ENCODE measurements at regions not wholly inside any gene's neighbourhood (a gene's known extent, or its start where the extent isn't known, plus 50 kb on each side); places are given as distances from the start of the nearest gene placed in this dataset.
"Not testable (repeated sequence)": the region's sequence is repeated elsewhere in the genome, so short reads cannot be mapped to it uniquely, and the experiment has no call there.

GRCh38 chr6:6758915-6759654 is 170.6 kb downstream of the LY86 start:
- H3K9me3 ChIP-seq (ENCODE audit: control insufficient read depth in 2 of 2, insufficient read depth in 1 of 2, low read depth in 1 of 2, low read length in 1 of 2), result no peaks in the 10 kb centered on the region
- peak in 1 of 2 donors; percentile 71 for DNase-seq
- peak overlapping the region in 2 of 3 donors; percentile 1 to 45 for H3K27ac ChIP-seq (ENCODE audit: low read depth in 1 of 3, low read length in 2 of 3)
- H3K4me3 ChIP-seq (ENCODE audit: low read depth in 1 of 3, low read length in 3 of 3), result no peak overlapping the region
- no peaks in the 10 kb centered on the region for H3K27me3 ChIP-seq (ENCODE audit: control insufficient read depth in 3 of 3, insufficient read depth in 3 of 3, low read length in 3 of 3)
- H3K36me3 ChIP-seq (ENCODE audit: control insufficient read depth in 3 of 3, insufficient read depth in 2 of 3, low read depth in 1 of 3, low read length in 3 of 3), result no peaks in the 10 kb centered on the region
- WGBS, 3 donors, result 41 to 65% (median 57%) methylated on average over 22 of the region's 22 CpGs
- peaks cover 0 to 9% (median 0%) of the 10 kb centered on the region in 3 donors for H3K4me1 ChIP-seq (ENCODE audit: control insufficient read depth in 3 of 3, insufficient read depth in 2 of 3, low read depth in 1 of 3, low read length in 2 of 3)
- no peak for FAIRE-seq

GRCh38 chr6:6760002-6760401 is 171.5 kb downstream of the LY86 start:
- 84 to 89% (median 86%) methylated on average over 3 of the region's 3 CpGs for WGBS, 3 donors

GRCh38 chr6:6762566-6762965 is 174.0 kb downstream of the LY86 start:
- 95 to 100% (median 97%) methylated on average over 20 to 27 of the region's 27 CpGs for WGBS, 3 donors

More at GRCh38 chr6:6760002-6760401, 171.5 kb downstream of the LY86 start:
- DNase-seq, result no peak
- H3K27ac ChIP-seq (ENCODE audit: low read depth in 1 of 3, low read length in 2 of 3), result no peak overlapping the region
- no peaks in the 10 kb centered on the region for H3K9me3 ChIP-seq (ENCODE audit: control insufficient read depth in 2 of 2, insufficient read depth in 1 of 2, low read depth in 1 of 2, low read length in 1 of 2)
- H3K27me3 ChIP-seq (ENCODE audit: control insufficient read depth in 3 of 3, insufficient read depth in 3 of 3, low read length in 3 of 3), result no peaks in the 10 kb centered on the region
- no peak overlapping the region for H3K4me3 ChIP-seq (ENCODE audit: low read depth in 1 of 3, low read length in 3 of 3)
- no peak for FAIRE-seq
- H3K36me3 ChIP-seq (ENCODE audit: control insufficient read depth in 3 of 3, insufficient read depth in 2 of 3, low read depth in 1 of 3, low read length in 3 of 3), result no peaks in the 10 kb centered on the region
- H3K4me1 ChIP-seq (ENCODE audit: control insufficient read depth in 3 of 3, insufficient read depth in 2 of 3, low read depth in 1 of 3, low read length in 2 of 3), result peaks cover 0 to 9% (median 0%) of the 10 kb centered on the region in 3 donors

GRCh38 chr6:6764764-6765434 is 176.4 kb downstream of the LY86 start:
- H3K4me3 ChIP-seq (ENCODE audit: low read depth in 1 of 3, low read length in 3 of 3), result no peak overlapping the region
- WGBS, 3 donors, result 84 to 93% (median 88%) methylated on average over 3 of the region's 3 CpGs
- FAIRE-seq, result no peak
- H3K27ac ChIP-seq (ENCODE audit: low read depth in 1 of 3, low read length in 2 of 3), result no peak overlapping the region
- H3K4me1 ChIP-seq (ENCODE audit: control insufficient read depth in 3 of 3, insufficient read depth in 2 of 3, low read depth in 1 of 3, low read length in 2 of 3), result peaks cover 0 to 4% (median 0%) of the 10 kb centered on the region in 3 donors
- H3K27me3 ChIP-seq (ENCODE audit: control insufficient read depth in 3 of 3, insufficient read depth in 3 of 3, low read length in 3 of 3), result no peaks in the 10 kb centered on the region
- H3K36me3 ChIP-seq (ENCODE audit: control insufficient read depth in 3 of 3, insufficient read depth in 2 of 3, low read depth in 1 of 3, low read length in 3 of 3), result no peaks in the 10 kb centered on the region
- no peaks in the 10 kb centered on the region for H3K9me3 ChIP-seq (ENCODE audit: control insufficient read depth in 2 of 2, insufficient read depth in 1 of 2, low read depth in 1 of 2, low read length in 1 of 2)
- DNase-seq, result no peak

More at GRCh38 chr6:6762566-6762965, 174.0 kb downstream of the LY86 start:
- H3K4me3 ChIP-seq (ENCODE audit: low read depth in 1 of 3, low read length in 3 of 3); H3K9me3 ChIP-seq (ENCODE audit: control insufficient read depth in 2 of 2, insufficient read depth in 1 of 2, low read depth in 1 of 2, low read length in 1 of 2); H3K27me3 ChIP-seq (ENCODE audit: control insufficient read depth in 3 of 3, insufficient read depth in 3 of 3, low read length in 3 of 3); FAIRE-seq; H3K36me3 ChIP-seq (ENCODE audit: control insufficient read depth in 3 of 3, insufficient read depth in 2 of 3, low read depth in 1 of 3, low read length in 3 of 3); H3K27ac ChIP-seq (ENCODE audit: low read depth in 1 of 3, low read length in 2 of 3); DNase-seq: not testable (repeated sequence)
- H3K4me1 ChIP-seq (ENCODE audit: control insufficient read depth in 3 of 3, insufficient read depth in 2 of 3, low read depth in 1 of 3, low read length in 2 of 3), result peaks cover 0 to 12% (median 0%) of the 10 kb centered on the region in 3 donors

- no peak overlapping the region for H3K27ac ChIP-seq (ENCODE audit: low read depth in 1 of 3, low read length in 2 of 3)
- 92 to 98% (median 94%) methylated on average over 6 of the region's 6 CpGs for WGBS, 3 donors
- no peak for FAIRE-seq
Measured at GRCh38 chr6:6766230-6766905, 177.8 kb downstream of the LY86 start.

GRCh38 chr6:6769466-6769865 is 180.9 kb downstream of the LY86 start:
- Histone ChIP-seq H3K27me3 (ENCODE audit: control insufficient read depth in 3 of 3, insufficient read depth in 3 of 3, low read length in 3 of 3) (no peaks in the 10 kb centered on the region), H3K9me3 (ENCODE audit: control insufficient read depth in 2 of 2, insufficient read depth in 1 of 2, low read depth in 1 of 2, low read length in 1 of 2) (no peaks in the 10 kb centered on the region), H3K36me3 (ENCODE audit: control insufficient read depth in 3 of 3, insufficient read depth in 2 of 3, low read depth in 1 of 3, low read length in 3 of 3) (no peaks in the 10 kb centered on the region), H3K4me1 (ENCODE audit: control insufficient read depth in 3 of 3, insufficient read depth in 2 of 3, low read depth in 1 of 3, low read length in 2 of 3) (peaks cover 0 to 4% (median 0%) of the 10 kb centered on the region in 3 donors), H3K4me3 (ENCODE audit: low read depth in 1 of 3, low read length in 3 of 3) (no peak overlapping the region), H3K27ac (ENCODE audit: low read depth in 1 of 3, low read length in 2 of 3) (no peak overlapping the region)
- FAIRE-seq (no peak), DNase-seq (no peak)
- 91 to 100% (median 92%) methylated on average over 1 of the region's 1 CpG for WGBS, 3 donors

More at GRCh38 chr6:6766230-6766905, 177.8 kb downstream of the LY86 start:
- Histone ChIP-seq H3K36me3 (ENCODE audit: control insufficient read depth in 3 of 3, insufficient read depth in 2 of 3, low read depth in 1 of 3, low read length in 3 of 3) (no peaks in the 10 kb centered on the region), H3K4me3 (ENCODE audit: low read depth in 1 of 3, low read length in 3 of 3) (no peak overlapping the region), H3K9me3 (ENCODE audit: control insufficient read depth in 2 of 2, insufficient read depth in 1 of 2, low read depth in 1 of 2, low read length in 1 of 2) (no peaks in the 10 kb centered on the region), H3K4me1 (ENCODE audit: control insufficient read depth in 3 of 3, insufficient read depth in 2 of 3, low read depth in 1 of 3, low read length in 2 of 3) (peaks cover 0 to 4% (median 0%) of the 10 kb centered on the region in 3 donors), H3K27me3 (ENCODE audit: control insufficient read depth in 3 of 3, insufficient read depth in 3 of 3, low read length in 3 of 3) (no peaks in the 10 kb centered on the region)
- DNase-seq, result peak in 1 of 2 donors; percentile 20

- Histone ChIP-seq H3K36me3 (ENCODE audit: control insufficient read depth in 3 of 3, insufficient read depth in 2 of 3, low read depth in 1 of 3, low read length in 3 of 3) (no peaks in the 10 kb centered on the region), H3K27me3 (ENCODE audit: control insufficient read depth in 3 of 3, insufficient read depth in 3 of 3, low read length in 3 of 3) (peaks cover 0 to 3% (median 0%) of the 10 kb centered on the region in 3 donors), H3K9me3 (ENCODE audit: control insufficient read depth in 2 of 2, insufficient read depth in 1 of 2, low read depth in 1 of 2, low read length in 1 of 2) (no peaks in the 10 kb centered on the region), H3K4me1 (ENCODE audit: control insufficient read depth in 3 of 3, insufficient read depth in 2 of 3, low read depth in 1 of 3, low read length in 2 of 3) (peaks cover 0 to under 1% (median 0%) of the 10 kb centered on the region in 3 donors), H3K27ac (ENCODE audit: low read depth in 1 of 3, low read length in 2 of 3) (no peak overlapping the region), H3K4me3 (ENCODE audit: low read depth in 1 of 3, low read length in 3 of 3) (no peak overlapping the region)
- DNase-seq (no peak), FAIRE-seq (no peak)
- 48 to 71% (median 51%) methylated on average over 1 of the region's 1 CpG for WGBS, 3 donors
Measured at GRCh38 chr6:6771224-6771945, 182.9 kb downstream of the LY86 start.

GRCh38 chr6:6771964-6772363 is 183.4 kb downstream of the LY86 start:
- no peaks in the 10 kb centered on the region for H3K4me1 ChIP-seq (ENCODE audit: control insufficient read depth in 3 of 3, insufficient read depth in 2 of 3, low read depth in 1 of 3, low read length in 2 of 3)
- no peak overlapping the region for H3K27ac ChIP-seq (ENCODE audit: low read depth in 1 of 3, low read length in 2 of 3)
- H3K36me3 ChIP-seq (ENCODE audit: control insufficient read depth in 3 of 3, insufficient read depth in 2 of 3, low read depth in 1 of 3, low read length in 3 of 3), result no peaks in the 10 kb centered on the region
- 91 to 93% (median 92%) methylated on average over 5 of the region's 5 CpGs for whole genome bisulfite sequencing, 3 donors
- no peak overlapping the region for H3K4me3 ChIP-seq (ENCODE audit: low read depth in 1 of 3, low read length in 3 of 3)
- no peaks in the 10 kb centered on the region for H3K9me3 ChIP-seq (ENCODE audit: control insufficient read depth in 2 of 2, insufficient read depth in 1 of 2, low read depth in 1 of 2, low read length in 1 of 2)
- FAIRE-seq (no peak), DNase-seq (no peak)
- peaks cover 0 to 3% (median 0%) of the 10 kb centered on the region in 3 donors for H3K27me3 ChIP-seq (ENCODE audit: control insufficient read depth in 3 of 3, insufficient read depth in 3 of 3, low read length in 3 of 3)

Data from small intestine (tissue), 7 donors.